CD4-positive, alpha-beta T cell treated with Interleukin-4 for 1 hour (primary cell): ENCODE measurements at regions not wholly inside any gene's neighbourhood (a gene's known extent, or its start where the extent isn't known, plus 50 kb on each side); places are given as distances from the start of the nearest gene placed in this dataset.
"Not testable (repeated sequence)": the region's sequence is repeated elsewhere in the genome, so short reads cannot be mapped to it uniquely, and the experiment has no call there.

ENCODE experiments used
- DNase-seq, 2 donors: peaks; one replicate each; pipeline ENCODE4 v3.0.0-alpha.2; 2020 to 2022

DNA sequence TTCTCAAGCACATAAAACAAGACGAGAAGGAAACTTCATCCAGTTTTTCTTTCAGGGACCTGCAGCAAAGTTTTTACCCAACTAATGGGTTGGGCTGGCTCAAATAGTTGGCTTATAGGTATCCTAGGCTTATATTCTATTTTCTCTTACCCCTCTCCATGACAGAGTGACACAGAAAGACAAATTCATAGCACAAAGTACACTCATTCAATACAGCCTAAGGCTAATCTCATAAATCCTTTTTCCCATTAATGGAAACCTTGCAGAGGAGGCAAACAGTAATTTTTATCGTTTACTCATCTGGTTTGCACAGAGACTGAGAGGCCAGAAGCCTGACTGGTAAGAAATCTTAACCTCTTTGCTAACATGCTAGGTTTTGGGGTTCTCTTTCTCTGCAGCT lies 1589.9 kb downstream of the SLITRK1 start:
- DNase-seq: no peak

GRCh38 chr13:82291852-82292251 lies 1590.4 kb downstream of the SLITRK1 start:
- no peak for DNase-seq

DNA sequence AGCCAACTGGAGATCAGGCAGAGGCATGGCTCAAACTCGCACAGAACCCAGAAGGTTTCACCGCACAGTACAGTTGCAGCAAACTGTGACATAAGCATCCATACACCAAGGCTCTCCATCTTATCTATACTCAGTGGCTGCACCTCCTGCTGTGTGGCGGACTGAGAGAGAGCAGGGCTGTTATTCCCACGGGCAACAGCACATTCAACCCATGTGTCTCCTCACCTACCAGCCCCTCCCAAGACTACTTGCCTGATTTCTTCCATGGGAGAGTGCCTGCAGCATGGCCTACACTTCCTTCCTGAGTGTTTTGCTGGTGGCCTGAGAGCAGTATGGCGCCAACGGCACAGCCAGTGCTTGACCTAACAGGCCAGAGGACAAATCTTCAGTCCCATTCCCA lies 1606.6 kb downstream of the SLITRK1 start:
- no peak for DNase-seq

DNA sequence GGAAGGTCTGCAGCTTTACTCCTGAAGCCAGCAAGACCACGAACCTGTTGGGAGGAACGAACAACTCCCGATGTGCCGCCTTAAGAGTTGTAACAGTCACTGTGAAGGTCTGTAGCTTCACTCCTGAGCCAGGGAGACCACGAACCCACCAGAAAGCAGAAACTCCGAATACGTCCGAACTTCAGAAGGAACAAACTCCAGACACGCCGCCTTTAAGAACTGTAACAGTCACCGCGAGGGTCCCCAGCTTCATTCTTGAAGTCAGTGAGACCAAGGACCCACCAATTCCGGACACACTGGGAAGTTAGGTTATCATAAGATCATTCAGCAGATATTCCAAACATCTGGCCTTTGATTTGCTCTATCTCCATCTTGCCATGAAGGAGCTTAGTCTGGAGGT lies 1623.0 kb downstream of the SLITRK1 start:
- no peak for DNase-seq

DNA sequence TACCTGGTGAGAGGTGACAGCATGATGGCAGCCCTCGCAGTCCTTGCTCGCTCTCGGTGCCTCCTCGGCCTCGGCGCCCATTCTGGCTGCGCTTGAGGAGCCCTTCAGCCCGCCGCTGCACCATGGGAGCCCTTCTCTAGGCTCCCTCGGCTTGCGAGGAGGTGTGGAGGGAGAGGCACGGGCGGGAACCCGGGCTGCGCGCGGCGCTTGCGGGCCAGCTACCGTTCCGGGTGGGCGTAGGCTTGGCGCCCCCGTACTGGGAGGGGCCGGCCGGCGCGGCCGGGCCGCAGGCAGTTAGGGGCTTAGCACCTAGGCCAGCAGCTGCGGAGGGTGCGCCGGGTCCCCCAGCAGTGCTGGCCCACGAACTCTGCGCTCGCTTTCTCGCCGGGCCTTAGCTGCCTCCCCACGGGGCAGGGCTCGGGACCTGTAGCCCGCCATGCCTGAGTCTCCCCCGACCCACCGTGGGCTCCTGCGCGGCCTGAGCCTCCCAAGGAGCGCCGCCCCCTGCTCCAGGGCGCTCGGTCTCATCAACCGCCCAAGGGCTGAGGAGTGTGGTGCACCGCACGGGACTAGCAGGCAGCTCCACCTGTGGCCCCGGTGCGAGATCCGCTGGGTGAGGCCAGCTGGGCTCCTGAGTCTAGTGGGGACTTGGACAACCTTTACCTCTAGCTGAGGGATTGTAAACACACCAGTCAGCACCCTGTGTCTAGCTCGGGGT lies 1624.3 kb downstream of the SLITRK1 start:
- no peak for DNase-seq

- no peak for DNase-seq
Measured at GRCh38 chr13:82248762-82249161, 1633.5 kb downstream of the SLITRK1 start.

DNA sequence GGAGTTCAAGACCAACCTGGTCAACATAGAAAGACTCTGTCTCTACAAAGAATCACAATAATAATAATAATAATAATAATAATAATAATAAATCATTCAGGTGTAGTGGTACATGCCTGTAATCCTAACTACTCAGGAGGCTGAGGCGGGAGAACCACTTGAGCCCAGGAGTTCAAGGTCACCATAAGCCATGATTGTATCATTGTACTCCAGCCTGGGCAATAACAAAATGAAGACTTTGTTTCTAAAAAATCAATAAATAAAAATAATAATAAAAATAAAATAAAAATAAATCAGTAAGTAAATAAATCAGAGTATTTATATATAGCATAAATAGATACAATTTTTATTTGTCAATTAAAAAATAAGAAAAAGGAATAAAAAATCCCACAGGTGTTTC lies 1636.4 kb downstream of the SLITRK1 start:
- no peak for DNase-seq

- DNase-seq: no peak
Measured at GRCh38 chr13:82224806-82225205, 1657.5 kb downstream of the SLITRK1 start.

GRCh38 chr13:82221621-82222020 lies 1660.7 kb downstream of the SLITRK1 start:
- no peak for DNase-seq

GRCh38 chr13:82220641-82221040 lies 1661.6 kb downstream of the SLITRK1 start:
- DNase-seq: no peak

- no peak for DNase-seq
Measured at GRCh38 chr13:82216165-82216564, 1666.1 kb downstream of the SLITRK1 start.

GRCh38 chr13:82214341-82214740 lies 1667.9 kb downstream of the SLITRK1 start:
- DNase-seq: no peak

GRCh38 chr13:82206241-82206640 lies 1676.0 kb downstream of the SLITRK1 start:
- DNase-seq: no peak

DNA sequence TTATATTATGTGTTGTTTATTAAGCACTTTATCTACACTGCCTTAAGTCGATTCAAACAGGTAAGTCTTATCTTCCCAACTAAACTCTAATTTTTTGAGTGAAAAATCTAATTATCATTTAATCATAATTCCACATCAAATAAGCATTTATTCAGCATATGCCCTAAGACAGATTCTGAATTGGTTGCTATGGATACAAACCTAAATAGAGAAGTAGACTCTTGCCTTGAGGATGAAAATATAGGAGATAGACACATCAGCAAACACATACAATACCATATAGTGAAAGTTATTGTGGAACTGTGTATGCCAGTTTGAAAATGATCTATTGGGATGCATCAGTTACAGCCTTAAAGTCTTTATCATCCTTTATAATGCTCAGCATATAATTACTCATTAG lies 1679.9 kb downstream of the SLITRK1 start:
- no peak for DNase-seq

DNA sequence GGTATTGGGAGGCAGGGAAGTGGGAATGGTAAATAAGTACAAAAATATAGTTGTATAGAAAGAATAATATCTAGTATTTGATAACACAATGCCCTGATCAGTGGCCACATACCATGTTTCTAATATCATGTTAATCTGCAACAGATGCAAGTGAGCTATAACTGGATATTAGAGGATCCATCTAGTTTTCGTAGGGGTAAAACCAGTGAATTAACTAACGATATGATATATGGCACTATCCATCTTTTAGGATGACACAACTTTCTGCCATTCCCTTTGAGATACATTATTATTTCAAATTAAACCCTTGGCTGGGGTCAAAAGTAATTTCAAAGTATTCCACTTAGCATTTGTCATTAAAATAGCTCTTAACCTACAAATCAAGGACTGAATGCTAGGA lies 1686.2 kb downstream of the SLITRK1 start:
- no peak for DNase-seq

DNA sequence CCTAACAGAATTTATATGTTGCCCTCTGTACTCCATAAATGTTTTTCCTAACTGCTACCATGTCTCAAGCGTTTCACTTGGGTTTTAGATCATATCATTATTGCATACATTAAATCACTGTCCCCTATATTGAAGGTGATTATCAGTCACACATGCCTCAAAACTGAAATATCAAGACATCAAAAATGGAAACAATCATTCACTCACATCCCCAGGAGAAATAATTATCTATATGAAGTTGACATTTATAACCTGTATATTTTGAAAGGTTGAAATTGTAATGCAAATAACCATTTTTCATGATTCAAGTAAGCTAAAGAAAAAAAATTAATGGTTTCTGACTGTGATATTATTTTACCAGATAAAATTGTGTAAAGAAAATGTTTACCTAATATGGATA lies 1695.0 kb downstream of the SLITRK1 start:
- DNase-seq: no peak

DNA sequence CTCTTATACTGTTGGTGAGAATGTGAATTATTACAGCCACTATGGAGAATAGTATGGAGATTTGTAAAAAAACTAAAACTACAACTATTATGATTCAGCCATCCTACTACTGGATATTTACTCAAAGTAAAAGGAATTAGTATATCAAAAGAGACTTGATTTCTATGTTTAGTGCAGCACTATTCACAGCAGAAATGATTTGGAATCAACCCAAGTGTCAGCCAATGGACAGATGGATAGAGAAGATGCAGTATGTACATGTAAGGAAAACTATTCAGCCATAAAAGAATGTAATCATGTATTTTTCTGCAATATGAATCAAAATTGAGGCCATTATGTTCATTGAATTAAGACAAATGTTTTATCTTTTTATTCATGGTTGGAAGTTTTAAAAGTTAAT lies 1705.5 kb downstream of the SLITRK1 start:
- no peak for DNase-seq

- no peak for DNase-seq
Measured at GRCh38 chr13:82165396-82166174, 1716.7 kb downstream of the SLITRK1 start.

GRCh38 chr13:82164780-82165395 lies 1717.4 kb downstream of the SLITRK1 start:
- not testable (repeated sequence) for DNase-seq

GRCh38 chr13:82147526-82147925 lies 1734.7 kb downstream of the SLITRK1 start:
- no peak for DNase-seq

GRCh38 chr13:82136880-82137279 lies 1745.4 kb downstream of the SLITRK1 start:
- DNase-seq: no peak

DNA sequence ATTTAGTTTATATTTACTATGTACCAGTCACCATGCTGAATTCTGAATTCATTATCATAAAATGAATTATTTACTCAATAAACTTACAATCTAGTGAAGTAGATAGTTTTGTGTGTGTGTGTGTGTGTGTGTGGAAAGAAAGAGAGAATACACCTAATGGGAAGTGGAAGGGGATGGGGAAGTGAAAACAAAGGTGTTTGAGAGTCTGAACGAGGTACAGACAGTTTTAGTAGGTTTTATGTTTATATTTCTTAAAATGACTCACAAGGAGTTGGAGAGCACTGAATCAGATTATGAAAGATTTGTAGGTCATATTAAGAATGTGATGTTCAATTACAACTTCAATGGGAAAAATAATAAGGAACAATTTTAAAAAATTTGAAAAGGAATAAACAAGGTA lies 1753.0 kb downstream of the SLITRK1 start:
- no peak for DNase-seq

GRCh38 chr13:82118589-82118988 lies 1763.7 kb downstream of the SLITRK1 start:
- no peak for DNase-seq

GRCh38 chr13:82116422-82116989 lies 1765.8 kb downstream of the SLITRK1 start:
- DNase-seq: no peak
